ENCODE measurements at regions not wholly inside any gene's neighbourhood (a gene's known extent, or its start where the extent isn't known, plus 50 kb on each side); places are given as distances from the start of the nearest gene placed in this dataset.
"Not testable (repeated sequence)": the region's sequence is repeated elsewhere in the genome, so short reads cannot be mapped to it uniquely, and the experiment has no call there.

- TF ChIP-seq POLR2AphosphoS5, POLR2A (IDR thresholded peaks at IDR 0.05): not testable (repeated sequence)
These were observed 74.9 kb upstream of the ZNF462 start for GRCh38 chr9:106788021-106788420.
